ENCODE measurements at regions not wholly inside any gene's neighbourhood (a gene's known extent, or its start where the extent isn't known, plus 50 kb on each side); places are given as distances from the start of the nearest gene placed in this dataset.

DNA sequence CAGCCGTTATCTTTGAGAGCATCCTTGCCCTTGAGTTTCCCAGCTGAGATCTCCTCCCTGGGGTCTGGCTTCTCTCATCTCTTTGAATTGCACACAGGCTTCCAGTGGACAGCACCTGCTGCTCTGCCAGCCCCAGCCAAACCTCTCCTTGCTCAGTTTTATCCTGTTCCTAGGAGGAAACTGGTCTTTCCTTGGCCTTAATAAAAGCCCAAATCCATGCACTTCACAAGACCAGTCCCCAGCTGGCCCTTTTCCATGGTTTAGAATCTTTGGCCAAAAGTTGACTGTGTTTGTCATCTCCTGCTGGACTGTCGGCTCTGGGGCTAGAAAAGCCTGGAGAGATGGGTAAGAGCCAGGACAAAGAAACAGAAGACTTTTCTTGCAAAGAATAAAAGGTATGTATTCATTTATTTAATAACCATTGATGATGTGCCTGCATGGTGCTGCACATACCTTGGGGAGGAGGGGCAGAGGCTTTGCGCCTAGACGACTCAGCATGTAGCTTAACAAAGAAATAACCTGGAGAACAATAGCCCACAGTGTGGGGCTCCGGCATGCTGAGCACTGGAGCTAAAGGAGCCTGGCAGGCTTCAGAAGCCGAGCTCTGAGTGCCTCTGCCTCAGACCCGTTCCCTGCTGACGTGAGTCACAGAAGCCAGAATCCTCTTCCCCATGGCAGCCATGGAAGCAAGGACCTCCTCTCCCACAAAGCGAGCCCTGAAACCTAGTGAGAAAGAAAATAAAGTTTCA is 319.3 kb upstream of the B3GAT1 start:
- H3K27me3 ChIP-seq: peaks cover 8% of the 10 kb centered on the region
- no peaks in the 10 kb centered on the region for H3K36me3 ChIP-seq
- H3K27ac ChIP-seq: no peak overlapping the region
- H3K4me3 ChIP-seq: no peak overlapping the region
- DNase-seq: no peak
- intact Hi-C loops (cut with DNase I): no loop called here
- H3K9me3 ChIP-seq: no peaks in the 10 kb centered on the region
- H3K4me1 ChIP-seq: peaks cover 5% of the 10 kb centered on the region
- no peak for ATAC-seq
- TF ChIP-seq, protein P1, sequence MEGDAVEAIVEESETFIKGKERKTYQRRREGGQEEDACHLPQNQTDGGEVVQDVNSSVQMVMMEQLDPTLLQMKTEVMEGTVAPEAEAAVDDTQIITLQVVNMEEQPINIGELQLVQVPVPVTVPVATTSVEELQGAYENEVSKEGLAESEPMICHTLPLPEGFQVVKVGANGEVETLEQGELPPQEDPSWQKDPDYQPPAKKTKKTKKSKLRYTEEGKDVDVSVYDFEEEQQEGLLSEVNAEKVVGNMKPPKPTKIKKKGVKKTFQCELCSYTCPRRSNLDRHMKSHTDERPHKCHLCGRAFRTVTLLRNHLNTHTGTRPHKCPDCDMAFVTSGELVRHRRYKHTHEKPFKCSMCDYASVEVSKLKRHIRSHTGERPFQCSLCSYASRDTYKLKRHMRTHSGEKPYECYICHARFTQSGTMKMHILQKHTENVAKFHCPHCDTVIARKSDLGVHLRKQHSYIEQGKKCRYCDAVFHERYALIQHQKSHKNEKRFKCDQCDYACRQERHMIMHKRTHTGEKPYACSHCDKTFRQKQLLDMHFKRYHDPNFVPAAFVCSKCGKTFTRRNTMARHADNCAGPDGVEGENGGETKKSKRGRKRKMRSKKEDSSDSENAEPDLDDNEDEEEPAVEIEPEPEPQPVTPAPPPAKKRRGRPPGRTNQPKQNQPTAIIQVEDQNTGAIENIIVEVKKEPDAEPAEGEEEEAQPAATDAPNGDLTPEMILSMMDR (IDR thresholded peaks at IDR 0.05): no peak

DNA sequence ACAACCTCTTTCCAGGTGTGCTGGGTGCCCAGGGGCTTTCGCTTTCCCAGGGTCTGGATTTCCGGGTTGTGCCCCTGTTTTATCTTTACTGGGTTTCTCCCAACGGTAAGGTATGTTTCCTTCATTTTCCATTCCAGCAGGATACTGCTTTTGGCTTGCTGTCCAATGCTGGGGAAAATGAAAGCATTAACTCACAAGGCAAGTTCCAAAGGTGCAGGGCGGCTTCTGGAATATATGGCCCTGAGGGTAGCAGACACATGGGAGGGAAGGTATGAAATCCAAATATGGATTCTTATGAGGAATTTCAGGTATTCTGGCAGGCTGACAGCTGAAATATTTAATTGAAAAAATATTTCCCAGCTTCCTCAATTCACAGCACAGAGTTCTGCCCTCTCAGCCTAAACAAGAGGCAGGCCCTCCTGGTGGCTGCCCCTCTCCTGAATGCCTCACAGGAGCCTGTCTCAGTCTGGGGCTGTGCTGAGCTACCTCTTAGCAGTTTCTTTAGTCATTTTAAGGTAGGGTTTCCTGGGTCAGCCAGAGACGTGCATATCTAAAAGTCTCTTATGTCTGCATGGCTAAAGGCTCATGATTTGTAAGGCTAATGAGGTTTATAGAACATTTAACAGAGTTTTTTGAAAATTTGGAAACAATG is 318.6 kb upstream of the B3GAT1 start:
- Histone ChIP-seq H3K4me3 (no peak overlapping the region), H3K27me3 (peaks cover 12% of the 10 kb centered on the region), H3K9me3 (no peaks in the 10 kb centered on the region), H3K27ac (no peak overlapping the region), H3K4me1 (peaks cover 5% of the 10 kb centered on the region), H3K36me3 (no peaks in the 10 kb centered on the region)
- intact Hi-C loops (cut with DNase I): no loop called here
- DNase-seq (no peak), ATAC-seq (no peak)
- TF ChIP-seq, protein P1 (IDR thresholded peaks at IDR 0.05): no peak

DNA sequence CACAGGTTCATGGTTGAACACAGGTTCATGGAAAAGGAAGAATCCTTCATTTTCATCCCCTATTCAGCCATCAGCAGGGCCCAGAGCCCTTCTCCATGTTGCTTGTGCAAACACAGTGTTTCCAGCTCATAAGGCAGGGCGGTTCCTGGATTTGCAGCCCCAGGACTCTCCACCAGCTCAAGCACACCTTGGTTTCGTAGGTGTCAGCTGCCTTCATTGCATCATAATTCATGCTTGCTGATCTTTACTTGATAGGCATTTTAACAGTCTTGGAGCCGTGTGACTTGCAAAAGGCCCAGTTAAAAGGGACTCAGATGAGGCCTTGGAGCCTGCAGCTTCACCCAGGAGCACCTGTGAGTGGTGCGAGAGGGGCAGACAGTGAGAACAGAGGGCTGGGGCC is 318.1 kb upstream of the B3GAT1 start:
- H3K36me3 ChIP-seq: no peaks in the 10 kb centered on the region
- DNase-seq: no peak
- intact Hi-C loops (cut with DNase I): no loop called here
- peaks cover 5% of the 10 kb centered on the region for H3K4me1 ChIP-seq
- no peaks in the 10 kb centered on the region for H3K9me3 ChIP-seq
- peaks cover 18% of the 10 kb centered on the region for H3K27me3 ChIP-seq
- TF ChIP-seq, protein P1 (IDR thresholded peaks at IDR 0.05): no peak
- peak; percentile 32 for ATAC-seq
- no peak overlapping the region for H3K4me3 ChIP-seq
- no peak overlapping the region for H3K27ac ChIP-seq

DNA sequence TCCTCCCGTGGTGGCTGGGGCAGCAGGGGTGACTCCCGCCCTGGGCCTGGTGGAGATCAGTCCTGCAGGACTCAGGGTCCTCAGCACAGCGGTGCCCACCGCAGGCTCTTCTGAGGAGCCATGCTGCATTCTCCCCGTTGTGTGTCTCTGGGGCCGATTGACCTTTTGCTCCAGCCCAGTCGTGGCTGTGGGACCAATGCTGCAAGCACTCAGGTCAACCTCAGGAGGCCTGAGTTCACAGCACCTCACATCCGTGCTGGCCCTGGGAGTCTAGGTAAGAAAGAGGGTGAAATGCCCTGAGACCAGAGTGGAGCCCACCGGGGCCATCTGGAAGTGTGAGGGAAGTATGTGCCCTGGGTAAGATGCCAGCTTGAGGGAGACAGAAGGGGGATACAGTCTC is 316.1 kb upstream of the B3GAT1 start:
- intact Hi-C loops (cut with DNase I): no loop called here
- Histone ChIP-seq H3K27ac (no peak overlapping the region), H3K9me3 (no peaks in the 10 kb centered on the region), H3K4me3 (no peak overlapping the region), H3K27me3 (peaks cover 25% of the 10 kb centered on the region), H3K4me1 (no peaks in the 10 kb centered on the region), H3K36me3 (no peaks in the 10 kb centered on the region)
- no peak for DNase-seq
- TF ChIP-seq, protein P1 (IDR thresholded peaks at IDR 0.05): no peak
- no peak for ATAC-seq

DNA sequence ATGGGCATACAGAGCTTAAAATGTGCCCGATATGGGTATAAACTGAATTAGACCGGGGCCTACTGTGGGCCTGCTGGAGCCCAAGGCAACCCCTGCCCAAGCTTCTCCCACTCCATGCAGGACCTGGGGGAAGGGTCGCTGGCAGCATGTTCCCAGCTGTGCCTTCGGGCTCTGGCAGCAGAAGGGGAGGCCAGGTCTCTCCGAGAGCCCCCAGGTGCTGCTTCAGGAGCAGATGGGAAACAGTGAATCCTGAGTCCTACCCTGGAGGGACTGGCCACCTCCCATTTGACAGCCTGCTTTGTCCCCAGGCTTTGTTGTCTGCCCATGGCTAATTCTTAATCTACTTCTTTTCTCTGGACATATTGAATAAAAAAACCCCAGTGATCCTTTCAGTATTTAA is 315.6 kb upstream of the B3GAT1 start:
- intact Hi-C loops (cut with DNase I): no loop called here
- Histone ChIP-seq H3K4me3 (no peak overlapping the region), H3K9me3 (no peaks in the 10 kb centered on the region), H3K27me3 (peaks cover 25% of the 10 kb centered on the region), H3K27ac (no peak overlapping the region), H3K4me1 (no peaks in the 10 kb centered on the region), H3K36me3 (no peaks in the 10 kb centered on the region)
- TF ChIP-seq, protein P1 (IDR thresholded peaks at IDR 0.05): no peak
- ATAC-seq: no peak
- no peak for DNase-seq

Measured in upper lobe of right lung (tissue), 1 donor.